Osteocyte (in vitro differentiated cells): ENCODE measurements at regions not wholly inside any gene's neighbourhood (a gene's known extent, or its start where the extent isn't known, plus 50 kb on each side); places are given as distances from the start of the nearest gene placed in this dataset.
"Not testable (repeated sequence)": the region's sequence is repeated elsewhere in the genome, so short reads cannot be mapped to it uniquely, and the experiment has no call there.

ENCODE experiments used
- DNase-seq: peaks from one replicate; pipeline ENCODE4 v3.0.0; 2021; ENCODE audit warnings: mixed read lengths; ENCODE audit not compliant: unreplicated experiment; ENCODE audit errors: extremely low spot score
- H3K27ac Mint-ChIP-seq: one replicate; pipeline ENCODE4 v1.8.0; 2021; ENCODE audit warnings: mild to moderate bottlenecking, mixed read lengths; ENCODE audit not compliant: unreplicated experiment
- H3K27me3 Mint-ChIP-seq: one replicate; pipeline ENCODE4 v1.8.0; 2021; ENCODE audit warnings: mixed read lengths; ENCODE audit not compliant: unreplicated experiment
- H3K36me3 Mint-ChIP-seq: one replicate; pipeline ENCODE4 v1.8.0; 2021; ENCODE audit warnings: mixed read lengths; ENCODE audit not compliant: unreplicated experiment
- H3K4me1 Mint-ChIP-seq: one replicate; pipeline ENCODE4 v1.8.0; 2021; ENCODE audit warnings: mixed read lengths; ENCODE audit not compliant: unreplicated experiment
- H3K4me3 Mint-ChIP-seq: one replicate; pipeline ENCODE4 v1.8.0; 2021; ENCODE audit warnings: mild to moderate bottlenecking, moderate library complexity, mixed read lengths; ENCODE audit not compliant: unreplicated experiment
- H3K9me3 Mint-ChIP-seq: one replicate; pipeline ENCODE4 v1.8.0; 2021; ENCODE audit warnings: mixed read lengths; ENCODE audit not compliant: unreplicated experiment
- TF ChIP-seq, protein P1 (sequence below): fragments of 200-600 bp; sonication (generic); IDR thresholded peaks from 2 replicates; pipeline ENCODE4 v1.5.0; 2021; ENCODE audit warnings: antibody characterized with exemption, mild to moderate bottlenecking, moderate library complexity

GRCh38 chr5:92145852-92146251 is 762.7 kb upstream of the ARRDC3 start:
- no peaks in the 10 kb centered on the region for H3K9me3 Mint-ChIP-seq
- DNase-seq = no peak
- H3K27me3 Mint-ChIP-seq = no peaks in the 10 kb centered on the region
- H3K36me3 Mint-ChIP-seq = no peaks in the 10 kb centered on the region
- no peak overlapping the region for H3K4me3 Mint-ChIP-seq
- no peak overlapping the region for H3K27ac Mint-ChIP-seq
- H3K4me1 Mint-ChIP-seq = no peaks in the 10 kb centered on the region
- TF ChIP-seq, protein P1, sequence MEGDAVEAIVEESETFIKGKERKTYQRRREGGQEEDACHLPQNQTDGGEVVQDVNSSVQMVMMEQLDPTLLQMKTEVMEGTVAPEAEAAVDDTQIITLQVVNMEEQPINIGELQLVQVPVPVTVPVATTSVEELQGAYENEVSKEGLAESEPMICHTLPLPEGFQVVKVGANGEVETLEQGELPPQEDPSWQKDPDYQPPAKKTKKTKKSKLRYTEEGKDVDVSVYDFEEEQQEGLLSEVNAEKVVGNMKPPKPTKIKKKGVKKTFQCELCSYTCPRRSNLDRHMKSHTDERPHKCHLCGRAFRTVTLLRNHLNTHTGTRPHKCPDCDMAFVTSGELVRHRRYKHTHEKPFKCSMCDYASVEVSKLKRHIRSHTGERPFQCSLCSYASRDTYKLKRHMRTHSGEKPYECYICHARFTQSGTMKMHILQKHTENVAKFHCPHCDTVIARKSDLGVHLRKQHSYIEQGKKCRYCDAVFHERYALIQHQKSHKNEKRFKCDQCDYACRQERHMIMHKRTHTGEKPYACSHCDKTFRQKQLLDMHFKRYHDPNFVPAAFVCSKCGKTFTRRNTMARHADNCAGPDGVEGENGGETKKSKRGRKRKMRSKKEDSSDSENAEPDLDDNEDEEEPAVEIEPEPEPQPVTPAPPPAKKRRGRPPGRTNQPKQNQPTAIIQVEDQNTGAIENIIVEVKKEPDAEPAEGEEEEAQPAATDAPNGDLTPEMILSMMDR = no peak

GRCh38 chr5:92144824-92145223 is 761.7 kb upstream of the ARRDC3 start:
- DNase-seq = no peak
- TF ChIP-seq, protein P1 = no peak
- Mint-ChIP-seq H3K9me3 (no peaks in the 10 kb centered on the region), H3K27ac (no peak overlapping the region), H3K36me3 (no peaks in the 10 kb centered on the region), H3K4me3 (no peak overlapping the region), H3K27me3 (no peaks in the 10 kb centered on the region), H3K4me1 (no peaks in the 10 kb centered on the region)

DNA sequence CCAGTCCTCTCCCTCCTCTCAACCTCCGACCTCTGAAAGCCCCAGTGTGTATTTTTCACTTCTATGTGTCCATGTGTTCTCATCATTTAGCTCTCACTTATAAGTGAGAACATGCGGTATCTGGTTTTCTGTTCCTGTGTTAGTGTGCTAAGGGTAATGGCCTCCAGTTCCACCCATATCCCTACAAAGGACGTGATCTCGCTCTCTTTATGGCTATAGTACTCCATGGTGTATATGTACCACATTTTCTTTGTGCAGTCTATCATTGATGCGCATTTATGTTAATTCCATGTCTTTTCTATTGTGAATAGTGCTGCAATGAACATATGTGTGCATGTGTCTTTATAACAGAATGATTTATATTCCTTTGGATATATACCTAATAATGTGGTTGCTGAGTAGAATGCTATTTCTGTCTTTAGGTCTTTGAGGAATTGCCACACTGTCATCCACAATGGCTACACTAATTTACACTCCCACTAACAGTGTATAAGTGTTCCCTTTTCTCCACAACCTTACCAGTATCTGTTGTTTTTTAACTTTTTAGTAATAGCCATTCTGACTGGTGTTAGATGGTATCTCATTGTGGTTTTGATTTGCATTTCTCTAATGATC is 749.3 kb upstream of the ARRDC3 start:
- H3K9me3 Mint-ChIP-seq, H3K4me1 Mint-ChIP-seq, DNase-seq, H3K27ac Mint-ChIP-seq, H3K36me3 Mint-ChIP-seq, H3K27me3 Mint-ChIP-seq, H3K4me3 Mint-ChIP-seq: not testable (repeated sequence)

GRCh38 chr5:92126182-92126581 is 743.1 kb upstream of the ARRDC3 start:
- Mint-ChIP-seq H3K4me3 (no peak overlapping the region), H3K27ac (no peak overlapping the region), H3K36me3 (no peaks in the 10 kb centered on the region), H3K9me3 (no peaks in the 10 kb centered on the region), H3K4me1 (no peaks in the 10 kb centered on the region), H3K27me3 (peaks cover 3% of the 10 kb centered on the region)
- DNase-seq = no peak
- TF ChIP-seq, protein P1 = no peak

DNA sequence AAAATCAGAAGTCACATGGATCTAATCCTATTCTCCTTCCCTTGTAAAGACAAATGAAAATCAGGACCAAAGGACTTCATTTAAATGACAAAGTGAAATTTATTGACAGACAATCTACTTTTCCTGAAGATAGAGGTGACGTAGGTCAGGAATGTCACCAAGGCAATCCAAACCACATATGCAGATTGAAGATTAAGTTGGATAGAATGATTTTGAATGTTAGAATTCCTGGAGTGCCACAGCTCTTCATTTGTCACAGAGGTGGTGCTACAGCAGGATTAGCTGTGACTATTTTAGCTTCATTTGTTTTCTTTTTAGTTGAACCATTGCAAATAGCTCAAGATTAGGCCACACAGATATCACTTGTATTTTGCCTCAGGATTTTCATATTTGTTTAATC is 736.0 kb upstream of the ARRDC3 start:
- H3K27me3 Mint-ChIP-seq = peaks cover 3% of the 10 kb centered on the region
- no peaks in the 10 kb centered on the region for H3K36me3 Mint-ChIP-seq
- TF ChIP-seq, protein P1 = no peak
- H3K27ac Mint-ChIP-seq = no peak overlapping the region
- no peaks in the 10 kb centered on the region for H3K4me1 Mint-ChIP-seq
- H3K4me3 Mint-ChIP-seq = no peak overlapping the region
- DNase-seq = no peak
- H3K9me3 Mint-ChIP-seq = no peaks in the 10 kb centered on the region

GRCh38 chr5:92106808-92107207 is 723.7 kb upstream of the ARRDC3 start:
- H3K36me3 Mint-ChIP-seq = no peaks in the 10 kb centered on the region
- no peaks in the 10 kb centered on the region for H3K4me1 Mint-ChIP-seq
- no peak for DNase-seq
- H3K4me3 Mint-ChIP-seq = no peak overlapping the region
- H3K27ac Mint-ChIP-seq = no peak overlapping the region
- TF ChIP-seq, protein P1 = no peak
- H3K27me3 Mint-ChIP-seq = peaks cover 2% of the 10 kb centered on the region
- no peaks in the 10 kb centered on the region for H3K9me3 Mint-ChIP-seq
